Stimulated activated CD4-positive, alpha-beta T cell treated with anti-CD3 and anti-CD28 coated beads, Interleukin-1b, Interleukin-23, amount 100 ng/mL, for 1 hour (primary cell): ENCODE measurements at regions not wholly inside any gene's neighbourhood (a gene's known extent, or its start where the extent isn't known, plus 50 kb on each side); places are given as distances from the start of the nearest gene placed in this dataset.
"Not testable (repeated sequence)": the region's sequence is repeated elsewhere in the genome, so short reads cannot be mapped to it uniquely, and the experiment has no call there.

Source experiments
- DNase-seq, 2 donors: peaks; one replicate each; pipeline ENCODE4 v3.0.0-alpha.2; 2020; ENCODE audit warnings: low read depth in 2 of 2

GRCh38 chr3:110608566-110608965, 463.1 kb upstream of the NECTIN3 start:
- DNase-seq = no peak

- DNase-seq = no peak
Observed at GRCh38 chr3:110612045-110612444, 459.6 kb upstream of the NECTIN3 start.

GRCh38 chr3:110614186-110614585, 457.4 kb upstream of the NECTIN3 start:
- no peak for DNase-seq

GRCh38 chr3:110615454-110615853, 456.2 kb upstream of the NECTIN3 start:
- DNase-seq = no peak

- DNase-seq = no peak
Observed at GRCh38 chr3:110618512-110619226, 452.9 kb upstream of the NECTIN3 start.

- no peak for DNase-seq
Observed at GRCh38 chr3:110620118-110620517, 451.5 kb upstream of the NECTIN3 start.

GRCh38 chr3:110623571-110623970, 448.0 kb upstream of the NECTIN3 start:
- no peak for DNase-seq

- DNase-seq = no peak
Observed at GRCh38 chr3:110624576-110624975, 447.0 kb upstream of the NECTIN3 start.

- no peak for DNase-seq
Observed at GRCh38 chr3:110625201-110625747, 446.3 kb upstream of the NECTIN3 start.

- not testable (repeated sequence) for DNase-seq
Observed at GRCh38 chr3:110626652-110627111, 444.9 kb upstream of the NECTIN3 start.

GRCh38 chr3:110628650-110629301, 442.8 kb upstream of the NECTIN3 start:
- no peak for DNase-seq

- no peak for DNase-seq
Observed at GRCh38 chr3:110629917-110630316, 441.7 kb upstream of the NECTIN3 start.

GRCh38 chr3:110644203-110644602, 427.4 kb upstream of the NECTIN3 start:
- DNase-seq = no peak

GRCh38 chr3:110646055-110646454, 425.6 kb upstream of the NECTIN3 start:
- DNase-seq = no peak

GRCh38 chr3:110646496-110646895, 425.1 kb upstream of the NECTIN3 start:
- no peak for DNase-seq

GRCh38 chr3:110647586-110647985, 424.0 kb upstream of the NECTIN3 start:
- no peak for DNase-seq

- DNase-seq = no peak
Observed at GRCh38 chr3:110650741-110651140, 420.9 kb upstream of the NECTIN3 start.

GRCh38 chr3:110654843-110655502, 416.6 kb upstream of the NECTIN3 start:
- DNase-seq = no peak

GRCh38 chr3:110656394-110657025, 415.1 kb upstream of the NECTIN3 start:
- DNase-seq = no peak

GRCh38 chr3:110664148-110664547, 407.5 kb upstream of the NECTIN3 start:
- DNase-seq = no peak

GRCh38 chr3:110666495-110666894, 405.1 kb upstream of the NECTIN3 start:
- DNase-seq = no peak

- DNase-seq = no peak
Observed at GRCh38 chr3:110667216-110667615, 404.4 kb upstream of the NECTIN3 start.
